ENCODE measurements at regions not wholly inside any gene's neighbourhood (a gene's known extent, or its start where the extent isn't known, plus 50 kb on each side); places are given as distances from the start of the nearest gene placed in this dataset.

DNA sequence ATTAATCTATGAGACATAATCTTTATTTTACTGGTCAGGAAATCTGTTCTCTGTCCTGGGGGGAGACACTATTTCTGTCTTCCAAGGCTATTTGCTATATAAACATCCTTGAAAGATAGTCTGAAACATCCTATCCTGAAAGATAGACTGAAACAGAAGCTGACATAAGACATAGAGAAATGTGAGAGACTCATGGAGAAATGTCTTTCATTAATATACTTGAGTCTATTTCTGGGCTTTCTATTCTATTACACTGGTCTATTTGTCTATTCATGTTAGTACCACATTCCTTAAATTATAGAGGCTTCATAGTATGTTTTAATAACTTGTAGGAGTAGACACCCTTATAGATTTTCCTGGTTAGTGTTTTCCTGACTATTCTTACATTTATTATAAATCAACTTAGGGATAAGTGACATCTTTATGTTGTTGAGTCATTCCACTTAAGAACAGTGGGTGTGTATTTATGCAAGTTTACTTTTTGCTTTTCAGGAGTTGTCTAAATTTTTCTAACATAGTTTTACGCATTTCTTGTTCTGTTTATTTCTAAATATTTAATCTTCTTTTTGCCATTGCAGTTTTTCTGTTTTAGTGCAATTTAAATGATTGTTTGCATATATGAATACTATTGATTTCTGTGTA lies 244.9 kb upstream of the ZSWIM2 start:
- Histone ChIP-seq H3K36me3 (no peaks in the 10 kb centered on the region), H3K27ac (no peak overlapping the region), H3K9me3 (no peaks in the 10 kb centered on the region), H3K4me3 (no peak overlapping the region), H3K4me1 (no peaks in the 10 kb centered on the region), H3K27me3 (no peaks in the 10 kb centered on the region)
- DNase-seq (no peak), ATAC-seq (no peak)
- TF ChIP-seq, protein P1, sequence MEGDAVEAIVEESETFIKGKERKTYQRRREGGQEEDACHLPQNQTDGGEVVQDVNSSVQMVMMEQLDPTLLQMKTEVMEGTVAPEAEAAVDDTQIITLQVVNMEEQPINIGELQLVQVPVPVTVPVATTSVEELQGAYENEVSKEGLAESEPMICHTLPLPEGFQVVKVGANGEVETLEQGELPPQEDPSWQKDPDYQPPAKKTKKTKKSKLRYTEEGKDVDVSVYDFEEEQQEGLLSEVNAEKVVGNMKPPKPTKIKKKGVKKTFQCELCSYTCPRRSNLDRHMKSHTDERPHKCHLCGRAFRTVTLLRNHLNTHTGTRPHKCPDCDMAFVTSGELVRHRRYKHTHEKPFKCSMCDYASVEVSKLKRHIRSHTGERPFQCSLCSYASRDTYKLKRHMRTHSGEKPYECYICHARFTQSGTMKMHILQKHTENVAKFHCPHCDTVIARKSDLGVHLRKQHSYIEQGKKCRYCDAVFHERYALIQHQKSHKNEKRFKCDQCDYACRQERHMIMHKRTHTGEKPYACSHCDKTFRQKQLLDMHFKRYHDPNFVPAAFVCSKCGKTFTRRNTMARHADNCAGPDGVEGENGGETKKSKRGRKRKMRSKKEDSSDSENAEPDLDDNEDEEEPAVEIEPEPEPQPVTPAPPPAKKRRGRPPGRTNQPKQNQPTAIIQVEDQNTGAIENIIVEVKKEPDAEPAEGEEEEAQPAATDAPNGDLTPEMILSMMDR (IDR thresholded peaks at IDR 0.05), result no peak
- intact Hi-C loops (cut with DNase I), result no loop called here

DNA sequence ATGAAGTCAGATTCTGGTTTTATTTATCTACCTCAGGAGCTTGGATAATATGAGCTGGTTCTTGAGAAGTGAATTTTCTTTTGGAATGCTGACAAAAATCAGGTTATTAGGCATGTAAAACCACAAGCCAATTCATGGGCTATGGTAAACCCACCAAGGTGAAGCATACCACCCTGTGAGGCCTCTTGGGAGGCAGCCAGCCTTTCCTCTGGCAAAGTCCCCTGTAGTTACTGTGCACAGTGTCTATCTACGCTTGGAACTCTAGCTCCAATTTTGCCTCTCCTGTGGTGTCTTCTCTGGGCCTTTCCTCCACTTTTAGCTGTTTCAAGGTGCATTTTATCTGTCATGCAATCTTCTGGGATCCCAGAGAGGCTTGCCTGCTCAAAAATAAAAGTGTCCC lies 242.7 kb upstream of the ZSWIM2 start:
- H3K4me1 ChIP-seq, result no peaks in the 10 kb centered on the region
- intact Hi-C loops (cut with DNase I), result no loop called here
- H3K9me3 ChIP-seq, result no peaks in the 10 kb centered on the region
- TF ChIP-seq, protein P1 (IDR thresholded peaks at IDR 0.05), result no peak
- no peaks in the 10 kb centered on the region for H3K27me3 ChIP-seq
- ATAC-seq (no peak), DNase-seq (no peak)
- no peak overlapping the region for H3K4me3 ChIP-seq
- H3K36me3 ChIP-seq, result no peaks in the 10 kb centered on the region
- H3K27ac ChIP-seq, result no peak overlapping the region

GRCh38 chr2:187084524-187084923 lies 235.6 kb upstream of the ZSWIM2 start:
- intact Hi-C loops (cut with DNase I), result no loop called here
- H3K9me3 ChIP-seq, result no peaks in the 10 kb centered on the region
- H3K27ac ChIP-seq, result no peak overlapping the region
- H3K36me3 ChIP-seq, result no peaks in the 10 kb centered on the region
- no peak for ATAC-seq
- H3K4me1 ChIP-seq, result no peaks in the 10 kb centered on the region
- no peak overlapping the region for H3K4me3 ChIP-seq
- TF ChIP-seq, protein P1 (IDR thresholded peaks at IDR 0.05), result no peak
- DNase-seq, result no peak
- H3K27me3 ChIP-seq, result no peaks in the 10 kb centered on the region

- Histone ChIP-seq H3K4me3 (no peak overlapping the region), H3K27me3 (no peaks in the 10 kb centered on the region), H3K36me3 (no peaks in the 10 kb centered on the region), H3K4me1 (no peaks in the 10 kb centered on the region), H3K9me3 (no peaks in the 10 kb centered on the region), H3K27ac (no peak overlapping the region)
- DNase-seq (no peak), ATAC-seq (no peak)
- TF ChIP-seq, protein P1 (IDR thresholded peaks at IDR 0.05), result no peak
- intact Hi-C loops (cut with DNase I), result no loop called here
These were observed 232.5 kb upstream of the ZSWIM2 start for GRCh38 chr2:187081461-187081860.

DNA sequence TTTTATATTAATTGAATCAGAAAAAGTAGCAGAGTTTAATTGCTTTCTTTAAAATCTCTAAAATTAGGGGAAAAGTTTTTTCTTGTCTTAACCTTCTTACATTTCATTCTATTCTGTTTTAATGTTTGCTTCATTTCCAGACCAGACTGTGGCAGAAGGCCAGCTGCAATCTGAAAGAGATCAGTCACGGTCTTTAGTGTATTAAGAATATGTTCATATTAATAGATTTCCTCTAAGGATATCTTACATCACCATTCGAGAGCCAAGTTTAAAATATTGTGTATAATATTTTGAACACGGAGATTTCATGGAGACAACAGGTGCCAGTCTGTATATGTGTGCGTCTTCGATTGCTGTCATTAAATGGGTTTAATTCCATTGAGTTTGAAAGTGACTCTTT lies 230.9 kb upstream of the ZSWIM2 start:
- intact Hi-C loops (cut with DNase I), result no loop called here
- Histone ChIP-seq H3K4me1 (no peaks in the 10 kb centered on the region), H3K9me3 (no peaks in the 10 kb centered on the region), H3K36me3 (no peaks in the 10 kb centered on the region), H3K4me3 (no peak overlapping the region), H3K27ac (no peak overlapping the region), H3K27me3 (no peaks in the 10 kb centered on the region)
- TF ChIP-seq, protein P1 (IDR thresholded peaks at IDR 0.05), result no peak
- DNase-seq, result no peak
- ATAC-seq, result no peak

- no peak for ATAC-seq
These were observed 229.3 kb upstream of the ZSWIM2 start for GRCh38 chr2:187078297-187078696.

More at GRCh38 chr2:187078297-187078696, 229.3 kb upstream of the ZSWIM2 start:
- Histone ChIP-seq H3K27ac (no peak overlapping the region), H3K36me3 (no peaks in the 10 kb centered on the region), H3K4me3 (no peak overlapping the region), H3K27me3 (no peaks in the 10 kb centered on the region), H3K9me3 (no peaks in the 10 kb centered on the region), H3K4me1 (no peaks in the 10 kb centered on the region)
- TF ChIP-seq, protein P1 (IDR thresholded peaks at IDR 0.05), result no peak
- no peak for DNase-seq
- intact Hi-C loops (cut with DNase I), result no loop called here
